HG02798 (cell line): ENCODE measurements at regions not wholly inside any gene's neighbourhood (a gene's known extent, or its start where the extent isn't known, plus 50 kb on each side); places are given as distances from the start of the nearest gene placed in this dataset.

ENCODE experiments used
- ATAC-seq: cut with Tn5 transposase; IDR thresholded peaks from one replicate; pipeline ENCODE4 v1.9.1; 2021; ENCODE audit warnings: mild to moderate bottlenecking; ENCODE audit not compliant: unreplicated experiment, poor library complexity

DNA sequence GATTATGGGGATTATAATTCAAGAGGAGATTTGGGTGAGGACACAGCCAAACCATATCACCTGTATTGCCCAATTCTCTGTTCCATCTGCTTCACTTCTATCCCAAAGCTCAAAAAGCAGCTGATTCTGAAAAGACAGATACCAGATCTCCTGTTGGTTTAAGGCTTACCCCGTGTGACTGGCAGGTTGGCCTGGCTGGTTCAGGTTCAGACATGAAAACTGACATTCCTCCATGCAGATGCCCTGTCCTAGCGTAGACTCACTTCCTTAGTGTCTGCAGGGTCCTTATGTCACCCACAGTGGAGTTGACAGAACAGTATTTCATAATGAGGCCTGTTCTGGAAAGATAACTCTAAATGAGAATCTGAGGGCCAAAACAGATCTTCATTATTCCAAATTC, 61.1 kb upstream of the FLRT2 start:
- ATAC-seq = no peak

DNA sequence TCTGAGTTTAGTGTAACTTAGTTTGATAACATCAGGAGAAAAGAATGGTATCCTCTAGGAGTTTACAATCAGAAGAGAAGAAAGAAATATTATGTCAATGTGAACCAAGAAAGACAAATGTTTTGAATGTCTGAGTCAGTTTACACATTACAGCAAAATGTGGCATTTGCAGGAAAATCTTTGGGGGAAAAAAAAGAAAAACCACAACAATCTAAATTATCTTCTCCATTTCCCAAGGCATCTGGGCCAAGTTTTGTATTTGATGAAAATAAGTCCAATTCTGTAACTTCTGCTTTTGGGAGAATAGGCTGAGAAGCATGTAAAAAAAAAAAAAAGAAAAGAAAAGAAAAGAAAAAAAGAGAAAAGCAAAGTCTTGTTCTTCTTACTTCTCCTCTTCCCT, 58.8 kb upstream of the FLRT2 start:
- no peak for ATAC-seq

DNA sequence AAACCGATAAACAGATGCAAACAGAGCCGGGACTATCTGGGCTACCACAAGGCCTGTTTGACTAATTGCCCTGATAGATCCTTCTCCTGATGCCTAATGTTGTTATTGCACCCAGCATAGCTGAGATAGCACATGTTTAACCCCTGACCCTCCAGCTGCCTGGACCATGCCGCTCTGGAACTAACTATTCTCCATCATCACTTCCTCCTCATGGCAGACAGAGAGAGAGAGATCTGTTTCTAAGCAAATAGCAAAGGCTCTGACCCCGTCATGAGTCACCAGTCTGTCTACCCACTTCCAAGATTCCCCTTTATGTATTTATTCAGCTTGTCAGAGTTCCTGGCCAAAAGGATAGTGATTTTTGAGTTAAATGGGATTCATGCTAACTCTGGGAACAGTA, 58.2 kb upstream of the FLRT2 start:
- ATAC-seq = no peak

DNA sequence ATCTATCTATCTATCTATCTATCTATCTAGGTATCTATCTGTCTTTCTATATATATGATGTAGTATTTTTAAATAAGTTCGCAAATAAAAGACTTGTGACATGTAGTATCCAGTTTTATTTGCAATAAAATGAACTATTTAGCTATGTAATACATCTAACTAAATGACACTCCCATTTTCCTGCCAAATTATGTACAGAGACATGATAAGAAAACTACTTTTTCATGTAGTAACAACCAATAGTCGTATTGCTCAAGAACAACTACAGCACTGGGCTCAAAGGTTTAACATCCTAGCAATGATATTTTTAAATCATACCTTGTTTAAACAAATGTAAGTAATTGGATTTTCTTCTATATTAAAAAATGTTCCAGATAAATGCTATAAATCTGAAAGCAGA, 55.5 kb upstream of the FLRT2 start:
- ATAC-seq = no peak

DNA sequence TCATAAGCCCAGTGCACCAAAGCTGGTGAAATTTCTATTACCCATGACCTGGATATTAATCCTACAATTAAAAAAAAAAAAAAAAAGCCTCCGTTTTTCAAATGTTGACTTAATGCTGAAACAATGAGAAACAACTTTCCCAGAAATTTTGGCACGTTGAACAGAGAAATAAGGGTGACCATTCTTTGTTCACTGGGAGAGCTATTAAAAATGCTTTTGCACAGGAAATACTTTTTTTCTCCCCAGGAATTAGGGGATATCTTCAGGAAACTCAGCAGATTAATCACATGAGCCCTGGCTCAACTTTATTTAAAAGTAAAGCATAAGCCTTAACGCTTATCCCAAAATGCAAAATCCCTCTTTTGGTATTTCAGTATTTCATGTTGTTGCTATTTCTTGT, 54.8 kb upstream of the FLRT2 start:
- ATAC-seq = no peak

DNA sequence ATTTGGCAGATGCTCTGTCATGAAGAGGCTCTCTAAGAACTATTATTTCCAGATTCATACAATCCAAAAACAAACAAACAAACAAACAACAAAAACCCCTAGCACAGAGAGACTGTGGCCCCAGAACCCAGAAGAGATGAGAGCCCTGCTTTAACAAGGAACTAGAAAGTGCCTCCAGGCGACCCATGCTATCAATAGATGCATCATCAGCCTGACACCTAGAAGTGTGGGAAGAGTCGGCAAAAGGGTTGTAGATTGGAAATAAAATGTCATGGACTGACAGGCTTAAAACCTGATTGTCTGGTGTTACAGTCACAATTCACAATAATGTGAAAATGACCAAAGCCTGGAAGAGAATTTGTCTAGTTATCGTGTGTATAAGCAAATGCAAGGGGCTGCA, 50.6 kb upstream of the FLRT2 start:
- ATAC-seq = no peak

DNA sequence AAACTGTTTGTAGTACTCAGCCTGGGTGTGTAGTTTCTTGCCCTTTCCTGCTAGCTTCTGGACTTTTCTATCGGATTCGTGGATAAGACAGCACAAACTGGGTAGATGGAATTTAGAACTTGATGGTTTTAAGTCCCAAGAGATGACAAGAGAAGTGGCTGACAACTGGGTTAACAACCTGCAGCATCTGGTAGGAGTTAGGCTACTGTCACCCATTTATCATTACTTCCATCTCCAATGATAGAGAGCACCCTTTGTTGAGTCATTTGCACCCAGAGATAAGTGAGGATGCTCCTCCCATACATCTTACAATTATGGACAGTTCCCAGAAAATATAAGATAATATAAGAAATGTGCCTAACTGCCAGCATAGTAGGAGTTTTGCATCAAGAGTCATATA, 50.2 kb upstream of the FLRT2 start:
- no peak for ATAC-seq
